ENCODE measurements at regions not wholly inside any gene's neighbourhood (a gene's known extent, or its start where the extent isn't known, plus 50 kb on each side); places are given as distances from the start of the nearest gene placed in this dataset.

GRCh38 chr10:29081231-29081630 lies 207.6 kb upstream of the LYZL1 start:
- no peak for DNase-seq (ENCODE audit: low read depth)

- no peak for DNase-seq (ENCODE audit: low read depth)
Measured at GRCh38 chr10:29081951-29082685, 206.8 kb upstream of the LYZL1 start.

GRCh38 chr10:29083096-29083495 lies 205.8 kb upstream of the LYZL1 start:
- no peak for DNase-seq (ENCODE audit: low read depth)

GRCh38 chr10:29084681-29085307 lies 204.1 kb upstream of the LYZL1 start:
- no peak for DNase-seq (ENCODE audit: low read depth)

- DNase-seq (ENCODE audit: low read depth), result no peak
Measured at GRCh38 chr10:29089091-29089490, 199.8 kb upstream of the LYZL1 start.

GRCh38 chr10:29096303-29096824 lies 192.5 kb upstream of the LYZL1 start:
- no peak for DNase-seq (ENCODE audit: low read depth)

GRCh38 chr10:29098423-29098822 lies 190.4 kb upstream of the LYZL1 start:
- no peak for DNase-seq (ENCODE audit: low read depth)

GRCh38 chr10:29099001-29099400 lies 189.9 kb upstream of the LYZL1 start:
- no peak for DNase-seq (ENCODE audit: low read depth)

GRCh38 chr10:29099415-29099814 lies 189.5 kb upstream of the LYZL1 start:
- DNase-seq (ENCODE audit: low read depth), result no peak

- no peak for DNase-seq (ENCODE audit: low read depth)
Measured at GRCh38 chr10:29100505-29100904, 188.4 kb upstream of the LYZL1 start.

GRCh38 chr10:29102233-29102632 lies 186.6 kb upstream of the LYZL1 start:
- no peak for DNase-seq (ENCODE audit: low read depth)

GRCh38 chr10:29102636-29103035 lies 186.2 kb upstream of the LYZL1 start:
- no peak for DNase-seq (ENCODE audit: low read depth)

GRCh38 chr10:29104661-29105399 lies 184.0 kb upstream of the LYZL1 start:
- DNase-seq (ENCODE audit: low read depth), result no peak

- DNase-seq (ENCODE audit: low read depth), result no peak
Measured at GRCh38 chr10:29105516-29106215, 183.2 kb upstream of the LYZL1 start.

- DNase-seq (ENCODE audit: low read depth), result no peak
Measured at GRCh38 chr10:29106287-29106686, 182.6 kb upstream of the LYZL1 start.

- no peak for DNase-seq (ENCODE audit: low read depth)
Measured at GRCh38 chr10:29107866-29108498, 180.9 kb upstream of the LYZL1 start.

- no peak for DNase-seq (ENCODE audit: low read depth)
Measured at GRCh38 chr10:29109707-29110571, 178.9 kb upstream of the LYZL1 start.

GRCh38 chr10:29112827-29113615 lies 175.8 kb upstream of the LYZL1 start:
- no peak for DNase-seq (ENCODE audit: low read depth)

- no peak for DNase-seq (ENCODE audit: low read depth)
Measured at GRCh38 chr10:29113616-29113945, 175.3 kb upstream of the LYZL1 start.

GRCh38 chr10:29114141-29114540 lies 174.7 kb upstream of the LYZL1 start:
- DNase-seq (ENCODE audit: low read depth), result no peak

Measured in activated T-helper 9 cell treated with anti-CD3 and anti-CD28 coated beads, Interleukin-2, amount 50 U/mL, for 16 hours (primary cell).